ENCODE measurements at regions not wholly inside any gene's neighbourhood (a gene's known extent, or its start where the extent isn't known, plus 50 kb on each side); places are given as distances from the start of the nearest gene placed in this dataset.

DNA sequence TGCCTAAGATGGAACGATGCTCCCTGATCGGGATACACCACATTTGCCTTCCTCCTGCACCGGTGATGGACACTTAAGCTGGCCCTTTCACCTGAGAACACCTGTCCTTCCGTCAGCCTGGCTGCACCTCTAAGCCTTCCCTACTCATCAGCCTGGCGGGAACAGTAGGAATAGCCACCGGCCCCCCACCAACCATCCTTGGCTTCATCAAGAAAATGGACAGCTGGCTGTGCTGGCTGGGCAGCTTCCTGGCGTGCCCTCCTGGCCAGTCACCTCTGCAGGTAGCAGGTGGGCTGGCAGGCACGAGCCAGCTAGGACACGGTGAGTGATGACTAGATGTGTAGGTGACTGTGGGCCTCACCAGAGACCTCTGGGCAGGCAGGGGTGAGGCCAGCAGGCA is 142.8 kb downstream of the CTTN start:
- H3K4me3 ChIP-seq (ENCODE audit: low read length in 3 of 3), result no peak overlapping the region
- H3K9me3 ChIP-seq (ENCODE audit: control insufficient read depth in 3 of 3, low read length in 3 of 3), result peaks cover 0 to 7% (median 4%) of the 10 kb centered on the region in 3 donors
- H3K4me1 ChIP-seq (ENCODE audit: control insufficient read depth in 3 of 3, insufficient read depth in 3 of 3, low read length in 3 of 3), result no peaks in the 10 kb centered on the region
- H3K27ac ChIP-seq (ENCODE audit: low read depth, low read length), result no peak overlapping the region
- peaks cover 12 to 34% (median 25%) of the 10 kb centered on the region in 3 donors for H3K27me3 ChIP-seq (ENCODE audit: control insufficient read depth in 3 of 3, insufficient read depth in 3 of 3, low read length in 3 of 3)
- no peak overlapping the region for H3K9ac ChIP-seq (ENCODE audit: low read depth in 1 of 3, low read length in 3 of 3)
- no peaks in the 10 kb centered on the region for H3K36me3 ChIP-seq (ENCODE audit: control insufficient read depth in 3 of 3, insufficient read depth in 3 of 3, low read length in 3 of 3)

GRCh38 chr11:70541699-70542098 is 143.4 kb downstream of the CTTN start:
- Histone ChIP-seq H3K27me3 (ENCODE audit: control insufficient read depth in 3 of 3, insufficient read depth in 3 of 3, low read length in 3 of 3) (peaks cover 13 to 36% (median 30%) of the 10 kb centered on the region in 3 donors), H3K27ac (ENCODE audit: low read depth, low read length) (no peak overlapping the region), H3K4me3 (ENCODE audit: low read length in 3 of 3) (no peak overlapping the region), H3K36me3 (ENCODE audit: control insufficient read depth in 3 of 3, insufficient read depth in 3 of 3, low read length in 3 of 3) (no peaks in the 10 kb centered on the region), H3K4me1 (ENCODE audit: control insufficient read depth in 3 of 3, insufficient read depth in 3 of 3, low read length in 3 of 3) (no peaks in the 10 kb centered on the region), H3K9me3 (ENCODE audit: control insufficient read depth in 3 of 3, low read length in 3 of 3) (peaks cover 0 to 7% (median 4%) of the 10 kb centered on the region in 3 donors), H3K9ac (ENCODE audit: low read depth in 1 of 3, low read length in 3 of 3) (no peak overlapping the region)

- Histone ChIP-seq H3K27ac (ENCODE audit: low read depth, low read length) (no peak overlapping the region), H3K9ac (ENCODE audit: low read depth in 1 of 3, low read length in 3 of 3) (no peak overlapping the region), H3K27me3 (ENCODE audit: control insufficient read depth in 3 of 3, insufficient read depth in 3 of 3, low read length in 3 of 3) (peaks cover 17 to 37% (median 33%) of the 10 kb centered on the region in 3 donors), H3K4me3 (ENCODE audit: low read length in 3 of 3) (no peak overlapping the region), H3K36me3 (ENCODE audit: control insufficient read depth in 3 of 3, insufficient read depth in 3 of 3, low read length in 3 of 3) (no peaks in the 10 kb centered on the region), H3K9me3 (ENCODE audit: control insufficient read depth in 3 of 3, low read length in 3 of 3) (peaks cover 0 to 7% (median 4%) of the 10 kb centered on the region in 3 donors), H3K4me1 (ENCODE audit: control insufficient read depth in 3 of 3, insufficient read depth in 3 of 3, low read length in 3 of 3) (no peaks in the 10 kb centered on the region)
Observed at GRCh38 chr11:70542406-70542805, 144.1 kb downstream of the CTTN start.

DNA sequence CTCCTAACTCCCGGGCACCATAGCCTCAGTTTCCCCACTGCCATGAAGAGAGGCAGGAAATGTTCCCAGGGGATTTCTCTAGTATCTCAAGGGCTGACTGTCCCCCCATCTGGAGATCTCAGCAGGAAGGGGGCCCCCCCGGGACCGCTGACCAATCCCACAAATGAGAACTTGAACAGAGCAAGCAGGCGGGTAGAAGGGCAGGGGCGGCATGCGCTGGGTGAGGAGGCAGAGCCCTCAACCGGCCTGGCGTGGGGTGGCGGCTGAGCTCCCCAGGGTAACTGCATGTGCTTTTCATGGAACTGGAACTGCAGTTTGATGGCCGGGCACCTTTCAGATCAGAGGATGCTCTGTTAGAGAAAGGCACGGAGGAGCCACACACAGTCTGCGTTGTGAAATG is 144.5 kb downstream of the CTTN start:
- Histone ChIP-seq H3K4me3 (ENCODE audit: low read length in 3 of 3) (no peak overlapping the region), H3K27me3 (ENCODE audit: control insufficient read depth in 3 of 3, insufficient read depth in 3 of 3, low read length in 3 of 3) (peaks cover 21 to 41% (median 36%) of the 10 kb centered on the region in 3 donors), H3K27ac (ENCODE audit: low read depth, low read length) (no peak overlapping the region), H3K9me3 (ENCODE audit: control insufficient read depth in 3 of 3, low read length in 3 of 3) (peaks cover 0 to 7% (median 4%) of the 10 kb centered on the region in 3 donors), H3K9ac (ENCODE audit: low read depth in 1 of 3, low read length in 3 of 3) (no peak overlapping the region), H3K36me3 (ENCODE audit: control insufficient read depth in 3 of 3, insufficient read depth in 3 of 3, low read length in 3 of 3) (no peaks in the 10 kb centered on the region), H3K4me1 (ENCODE audit: control insufficient read depth in 3 of 3, insufficient read depth in 3 of 3, low read length in 3 of 3) (no peaks in the 10 kb centered on the region)

GRCh38 chr11:70543611-70544010 is 145.3 kb downstream of the CTTN start:
- H3K4me3 ChIP-seq (ENCODE audit: low read length in 3 of 3), result no peak overlapping the region
- H3K36me3 ChIP-seq (ENCODE audit: control insufficient read depth in 3 of 3, insufficient read depth in 3 of 3, low read length in 3 of 3), result no peaks in the 10 kb centered on the region
- no peaks in the 10 kb centered on the region for H3K4me1 ChIP-seq (ENCODE audit: control insufficient read depth in 3 of 3, insufficient read depth in 3 of 3, low read length in 3 of 3)
- peaks cover 29 to 49% (median 44%) of the 10 kb centered on the region in 3 donors for H3K27me3 ChIP-seq (ENCODE audit: control insufficient read depth in 3 of 3, insufficient read depth in 3 of 3, low read length in 3 of 3)
- H3K9me3 ChIP-seq (ENCODE audit: control insufficient read depth in 3 of 3, low read length in 3 of 3), result peaks cover 0 to 7% (median 4%) of the 10 kb centered on the region in 3 donors
- H3K27ac ChIP-seq (ENCODE audit: low read depth, low read length), result no peak overlapping the region
- H3K9ac ChIP-seq (ENCODE audit: low read depth in 1 of 3, low read length in 3 of 3), result no peak overlapping the region

GRCh38 chr11:70544067-70544773 is 145.9 kb downstream of the CTTN start:
- Histone ChIP-seq H3K36me3 (ENCODE audit: control insufficient read depth in 3 of 3, insufficient read depth in 3 of 3, low read length in 3 of 3) (no peaks in the 10 kb centered on the region), H3K27me3 (ENCODE audit: control insufficient read depth in 3 of 3, insufficient read depth in 3 of 3, low read length in 3 of 3) (peaks cover 35 to 55% (median 50%) of the 10 kb centered on the region in 3 donors), H3K27ac (ENCODE audit: low read depth, low read length) (no peak overlapping the region), H3K4me1 (ENCODE audit: control insufficient read depth in 3 of 3, insufficient read depth in 3 of 3, low read length in 3 of 3) (no peaks in the 10 kb centered on the region), H3K4me3 (ENCODE audit: low read length in 3 of 3) (no peak overlapping the region), H3K9me3 (ENCODE audit: control insufficient read depth in 3 of 3, low read length in 3 of 3) (peaks cover 0 to 7% (median 4%) of the 10 kb centered on the region in 3 donors), H3K9ac (ENCODE audit: low read depth in 1 of 3, low read length in 3 of 3) (no peak overlapping the region)

DNA sequence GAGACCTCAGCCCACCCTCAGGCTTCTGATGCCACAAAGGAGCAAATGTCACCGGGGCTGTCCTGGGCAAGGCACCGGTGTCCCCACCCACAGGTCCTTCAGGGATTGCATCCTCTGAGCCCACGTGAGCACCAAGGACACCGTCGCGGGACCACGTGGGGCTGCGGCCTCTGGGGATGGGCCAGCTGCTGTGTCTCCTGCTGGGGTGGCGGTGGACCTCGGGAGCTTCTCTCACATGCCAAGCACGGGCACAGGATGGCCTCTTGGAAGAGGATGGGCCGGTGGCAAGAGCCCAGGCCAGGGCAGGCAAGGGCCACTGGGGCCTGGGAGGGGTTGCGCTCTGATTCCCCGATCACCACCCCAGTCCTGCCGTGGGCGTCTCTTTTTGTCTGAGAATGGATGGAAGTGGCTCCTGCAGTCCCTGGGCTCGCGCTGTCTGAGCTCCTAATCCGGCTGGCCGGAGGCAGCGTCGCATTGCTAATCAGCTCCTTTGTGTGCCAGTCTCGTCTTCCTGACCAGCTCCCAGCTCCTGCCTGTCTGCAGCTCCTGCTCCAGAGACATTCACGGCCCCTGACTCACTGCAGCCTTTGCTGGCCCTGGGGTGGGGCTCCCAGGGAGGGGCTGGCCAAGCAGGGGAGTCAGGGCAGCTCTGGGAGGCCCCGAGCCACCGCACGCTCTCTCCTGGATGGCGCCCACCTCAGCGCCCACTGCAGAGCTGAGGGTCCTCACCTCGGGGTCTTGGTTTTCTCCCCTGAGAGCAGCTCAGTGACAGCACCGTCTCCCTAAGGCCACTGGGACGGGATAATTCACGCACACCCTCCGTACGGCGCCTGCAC is 146.7 kb downstream of the CTTN start:
- H3K36me3 ChIP-seq (ENCODE audit: control insufficient read depth in 3 of 3, insufficient read depth in 3 of 3, low read length in 3 of 3), result no peaks in the 10 kb centered on the region
- H3K27ac ChIP-seq (ENCODE audit: low read depth, low read length), result no peak overlapping the region
- H3K4me3 ChIP-seq (ENCODE audit: low read length in 3 of 3), result no peak overlapping the region
- H3K9ac ChIP-seq (ENCODE audit: low read depth in 1 of 3, low read length in 3 of 3), result no peak overlapping the region
- H3K4me1 ChIP-seq (ENCODE audit: control insufficient read depth in 3 of 3, insufficient read depth in 3 of 3, low read length in 3 of 3), result no peaks in the 10 kb centered on the region
- H3K9me3 ChIP-seq (ENCODE audit: control insufficient read depth in 3 of 3, low read length in 3 of 3), result peaks cover 0 to 7% (median 4%) of the 10 kb centered on the region in 3 donors
- peaks cover 42 to 63% (median 58%) of the 10 kb centered on the region in 3 donors for H3K27me3 ChIP-seq (ENCODE audit: control insufficient read depth in 3 of 3, insufficient read depth in 3 of 3, low read length in 3 of 3)

DNA sequence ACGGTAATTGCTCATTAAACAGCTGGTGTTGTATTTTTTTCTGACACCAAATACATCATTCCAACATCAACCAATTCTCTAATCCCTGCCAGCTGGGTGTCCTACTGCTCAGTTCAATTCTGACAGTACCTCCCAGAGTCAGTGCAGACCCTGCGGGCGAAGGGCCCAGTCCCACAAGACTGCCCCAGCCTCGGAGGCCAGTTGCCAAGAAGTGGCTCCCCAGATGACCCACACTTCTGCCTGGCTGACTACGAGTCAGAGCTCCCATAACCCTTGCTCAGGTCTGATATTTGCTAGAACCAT is 147.2 kb downstream of the CTTN start:
- Histone ChIP-seq H3K27me3 (ENCODE audit: control insufficient read depth in 3 of 3, insufficient read depth in 3 of 3, low read length in 3 of 3) (peaks cover 42 to 68% (median 61%) of the 10 kb centered on the region in 3 donors), H3K9me3 (ENCODE audit: control insufficient read depth in 3 of 3, low read length in 3 of 3) (peaks cover 0 to 7% (median 4%) of the 10 kb centered on the region in 3 donors), H3K27ac (ENCODE audit: low read depth, low read length) (no peak overlapping the region), H3K4me1 (ENCODE audit: control insufficient read depth in 3 of 3, insufficient read depth in 3 of 3, low read length in 3 of 3) (no peaks in the 10 kb centered on the region), H3K9ac (ENCODE audit: low read depth in 1 of 3, low read length in 3 of 3) (no peak overlapping the region), H3K36me3 (ENCODE audit: control insufficient read depth in 3 of 3, insufficient read depth in 3 of 3, low read length in 3 of 3) (no peaks in the 10 kb centered on the region), H3K4me3 (ENCODE audit: low read length in 3 of 3) (no peak overlapping the region)

DNA sequence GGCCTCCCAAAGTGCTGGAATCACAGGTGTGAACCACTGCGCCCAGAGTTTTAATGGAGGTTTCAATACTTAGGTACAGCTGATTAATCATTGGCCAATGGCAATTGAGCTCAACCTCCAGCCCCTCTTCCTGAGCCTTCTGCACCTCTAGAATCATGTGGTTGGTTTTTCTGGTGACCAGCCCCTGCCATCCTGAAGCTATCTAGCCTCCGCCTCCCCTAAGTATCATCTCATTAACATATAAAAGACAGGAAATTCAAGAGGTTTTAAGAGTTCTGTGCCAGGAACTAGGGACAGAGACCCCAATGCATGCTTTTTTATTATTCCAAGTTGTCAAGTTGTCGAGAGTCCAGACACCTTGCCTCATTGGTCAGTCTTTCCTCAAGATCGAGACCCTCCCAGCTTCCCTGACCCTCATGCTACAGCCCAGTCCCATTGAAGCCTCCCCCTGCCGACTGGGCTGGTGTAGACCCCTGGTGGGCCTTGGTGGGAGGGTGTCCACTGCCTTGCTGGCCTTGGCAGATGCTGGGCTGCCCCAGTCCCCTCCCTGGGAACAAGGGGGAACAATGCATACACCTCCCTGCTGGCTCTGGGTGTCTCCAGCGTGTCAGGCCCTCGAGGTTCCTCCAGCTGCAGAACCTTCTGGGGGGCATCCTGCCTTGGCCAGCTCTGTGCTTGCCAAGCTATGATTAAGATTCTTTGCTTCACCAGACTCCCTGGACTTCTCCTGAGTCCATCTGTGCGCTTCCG is 148.0 kb downstream of the CTTN start:
- no peaks in the 10 kb centered on the region for H3K36me3 ChIP-seq (ENCODE audit: control insufficient read depth in 3 of 3, insufficient read depth in 3 of 3, low read length in 3 of 3)
- H3K4me1 ChIP-seq (ENCODE audit: control insufficient read depth in 3 of 3, insufficient read depth in 3 of 3, low read length in 3 of 3), result no peaks in the 10 kb centered on the region
- H3K4me3 ChIP-seq (ENCODE audit: low read length in 3 of 3), result no peak overlapping the region
- peaks cover 47 to 71% (median 67%) of the 10 kb centered on the region in 3 donors for H3K27me3 ChIP-seq (ENCODE audit: control insufficient read depth in 3 of 3, insufficient read depth in 3 of 3, low read length in 3 of 3)
- H3K9ac ChIP-seq (ENCODE audit: low read depth in 1 of 3, low read length in 3 of 3), result no peak overlapping the region
- H3K9me3 ChIP-seq (ENCODE audit: control insufficient read depth in 3 of 3, low read length in 3 of 3), result peaks cover 0 to 5% (median 4%) of the 10 kb centered on the region in 3 donors
- H3K27ac ChIP-seq (ENCODE audit: low read depth, low read length), result no peak overlapping the region
